OCI-LY1 (cell line): ENCODE measurements at regions not wholly inside any gene's neighbourhood (a gene's known extent, or its start where the extent isn't known, plus 50 kb on each side); places are given as distances from the start of the nearest gene placed in this dataset.

Source experiments
- CTCF ChIP-seq: fragments of 200-600 bp; sonication (generic), shearing (Covaris generic); IDR thresholded peaks from 2 replicates; pipeline ENCODE4 v1.5.1; 2017; ENCODE audit warnings: mild to moderate bottlenecking, antibody characterized with exemption, low read length, moderate library complexity, mixed read lengths
- EZH2 ChIP-seq: fragments of 200-600 bp; sonication (generic), shearing (Covaris generic); IDR thresholded peaks from 2 replicates; pipeline ENCODE4 v1.8.0; 2017; ENCODE audit warnings: borderline replicate concordance, mixed run types, mild to moderate bottlenecking, antibody characterized with exemption, low read length, moderate library complexity, mixed read lengths

GRCh38 chr13:31898378-31899071 is 133.0 kb upstream of the FRY start:
- TF ChIP-seq CTCF = no peak
- TF ChIP-seq EZH2 = no peak
